ENCODE measurements at regions not wholly inside any gene's neighbourhood (a gene's known extent, or its start where the extent isn't known, plus 50 kb on each side); places are given as distances from the start of the nearest gene placed in this dataset.

DNA sequence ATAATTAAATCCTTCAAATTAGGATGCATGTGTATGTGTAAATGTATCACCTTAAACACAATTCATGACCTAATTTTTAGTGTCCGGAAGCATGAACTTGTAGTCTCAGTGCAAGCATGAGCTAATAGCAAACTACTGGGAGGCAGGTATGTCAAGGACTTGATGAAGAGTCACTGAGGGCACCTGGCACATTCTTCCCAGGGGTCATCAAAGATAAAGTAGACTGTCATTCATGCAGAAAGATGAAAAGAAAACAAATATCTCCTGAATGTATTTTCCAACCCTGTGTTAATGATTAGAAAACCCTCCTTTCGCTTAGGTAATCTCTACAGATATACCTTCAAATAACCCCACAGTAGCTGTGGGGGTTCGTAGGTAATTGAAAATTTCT is 234.9 kb downstream of the SOCS6 start:
- TF ChIP-seq, protein P1, sequence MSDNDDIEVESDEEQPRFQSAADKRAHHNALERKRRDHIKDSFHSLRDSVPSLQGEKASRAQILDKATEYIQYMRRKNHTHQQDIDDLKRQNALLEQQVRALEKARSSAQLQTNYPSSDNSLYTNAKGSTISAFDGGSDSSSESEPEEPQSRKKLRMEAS (IDR thresholded peaks at IDR 0.05; ENCODE audit: low read depth, low read length) = no peak
- TF ChIP-seq MYC (IDR thresholded peaks at IDR 0.05; ENCODE audit: low read depth, low read length) (no peak), POLR2A (IDR thresholded peaks at IDR 0.05; ENCODE audit: extremely low read depth, insufficient read length) (no peak)
- TF ChIP-seq, protein P2, sequence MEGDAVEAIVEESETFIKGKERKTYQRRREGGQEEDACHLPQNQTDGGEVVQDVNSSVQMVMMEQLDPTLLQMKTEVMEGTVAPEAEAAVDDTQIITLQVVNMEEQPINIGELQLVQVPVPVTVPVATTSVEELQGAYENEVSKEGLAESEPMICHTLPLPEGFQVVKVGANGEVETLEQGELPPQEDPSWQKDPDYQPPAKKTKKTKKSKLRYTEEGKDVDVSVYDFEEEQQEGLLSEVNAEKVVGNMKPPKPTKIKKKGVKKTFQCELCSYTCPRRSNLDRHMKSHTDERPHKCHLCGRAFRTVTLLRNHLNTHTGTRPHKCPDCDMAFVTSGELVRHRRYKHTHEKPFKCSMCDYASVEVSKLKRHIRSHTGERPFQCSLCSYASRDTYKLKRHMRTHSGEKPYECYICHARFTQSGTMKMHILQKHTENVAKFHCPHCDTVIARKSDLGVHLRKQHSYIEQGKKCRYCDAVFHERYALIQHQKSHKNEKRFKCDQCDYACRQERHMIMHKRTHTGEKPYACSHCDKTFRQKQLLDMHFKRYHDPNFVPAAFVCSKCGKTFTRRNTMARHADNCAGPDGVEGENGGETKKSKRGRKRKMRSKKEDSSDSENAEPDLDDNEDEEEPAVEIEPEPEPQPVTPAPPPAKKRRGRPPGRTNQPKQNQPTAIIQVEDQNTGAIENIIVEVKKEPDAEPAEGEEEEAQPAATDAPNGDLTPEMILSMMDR (IDR thresholded peaks at IDR 0.05; ENCODE audit: low read depth, low read length) = no peak
- no peak for DNase-seq (ENCODE audit: low read depth)
- no peak overlapping the region for H3K4me3 ChIP-seq (ENCODE audit: low read depth, low read length)

DNA sequence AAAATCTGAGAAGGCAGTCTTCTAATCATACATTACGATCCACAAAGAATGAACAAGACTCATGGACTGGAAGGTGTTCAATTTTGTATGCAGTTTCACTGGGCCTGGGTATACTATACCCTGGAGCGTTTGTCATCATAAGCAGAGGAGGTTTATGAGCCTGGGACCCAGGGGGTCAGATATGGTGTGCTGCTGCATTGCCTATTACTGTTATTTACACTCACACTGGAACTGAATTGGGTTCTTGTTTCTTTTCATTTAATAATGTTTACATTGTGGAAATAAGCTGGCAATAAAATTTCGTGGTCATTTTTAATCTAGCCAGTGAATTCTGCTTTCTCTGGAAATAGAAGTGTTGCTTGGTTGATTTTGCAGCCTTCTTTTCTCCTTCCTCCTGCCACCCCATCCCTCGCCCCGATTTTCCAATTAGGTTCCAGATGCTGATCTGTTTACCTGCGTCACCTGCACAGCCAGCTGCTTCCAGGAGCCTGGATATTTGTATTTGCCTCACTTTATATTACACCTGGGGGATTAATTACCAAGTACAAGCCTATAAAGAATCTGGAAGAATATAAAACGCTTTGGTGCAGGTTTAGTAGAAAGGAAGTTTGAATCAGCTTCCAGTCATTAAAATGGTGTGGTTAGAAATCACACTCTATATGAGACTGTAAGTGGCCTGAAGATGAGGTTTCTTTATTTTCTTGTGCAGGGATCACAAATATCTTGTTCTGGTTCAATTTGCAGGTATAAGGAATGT is 234.4 kb downstream of the SOCS6 start:
- TF ChIP-seq, protein P2 (IDR thresholded peaks at IDR 0.05; ENCODE audit: low read depth, low read length) = no peak
- TF ChIP-seq, protein P1 (IDR thresholded peaks at IDR 0.05; ENCODE audit: low read depth, low read length) = no peak
- TF ChIP-seq MYC (IDR thresholded peaks at IDR 0.05; ENCODE audit: low read depth, low read length) (no peak), POLR2A (IDR thresholded peaks at IDR 0.05; ENCODE audit: extremely low read depth, insufficient read length) (no peak)
- H3K4me3 ChIP-seq (ENCODE audit: low read depth, low read length) = no peak overlapping the region
- DNase-seq (ENCODE audit: low read depth) = no peak

DNA sequence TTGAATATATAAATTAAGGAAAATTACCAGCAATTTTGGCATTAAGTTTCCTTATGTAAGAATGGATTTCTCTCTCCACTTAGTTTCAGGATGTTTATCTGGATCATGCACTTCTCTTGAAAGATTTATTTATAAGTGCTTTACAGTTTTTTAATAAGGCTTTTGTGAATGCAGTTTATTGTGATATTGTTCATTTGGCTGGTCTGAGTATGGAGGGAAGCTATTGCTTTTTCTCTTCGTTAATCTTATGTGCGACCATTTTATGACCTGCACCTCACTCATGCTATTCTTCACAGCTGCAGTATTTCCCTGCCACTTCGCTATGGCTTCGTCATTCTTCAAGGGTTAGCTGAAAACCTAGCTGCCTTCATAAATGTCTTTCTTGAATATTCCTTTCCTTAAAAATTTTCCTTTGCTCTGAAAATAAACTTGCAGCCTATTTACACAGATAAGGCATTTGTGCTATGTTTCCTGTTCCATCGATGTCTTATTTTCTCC is 233.4 kb downstream of the SOCS6 start:
- TF ChIP-seq, protein P2 (IDR thresholded peaks at IDR 0.05; ENCODE audit: low read depth, low read length) = no peak
- TF ChIP-seq POLR2A (IDR thresholded peaks at IDR 0.05; ENCODE audit: extremely low read depth, insufficient read length) (no peak), MYC (IDR thresholded peaks at IDR 0.05; ENCODE audit: low read depth, low read length) (no peak)
- TF ChIP-seq, protein P1 (IDR thresholded peaks at IDR 0.05; ENCODE audit: low read depth, low read length) = no peak
- no peak for DNase-seq (ENCODE audit: low read depth)
- no peak overlapping the region for H3K4me3 ChIP-seq (ENCODE audit: low read depth, low read length)

DNA sequence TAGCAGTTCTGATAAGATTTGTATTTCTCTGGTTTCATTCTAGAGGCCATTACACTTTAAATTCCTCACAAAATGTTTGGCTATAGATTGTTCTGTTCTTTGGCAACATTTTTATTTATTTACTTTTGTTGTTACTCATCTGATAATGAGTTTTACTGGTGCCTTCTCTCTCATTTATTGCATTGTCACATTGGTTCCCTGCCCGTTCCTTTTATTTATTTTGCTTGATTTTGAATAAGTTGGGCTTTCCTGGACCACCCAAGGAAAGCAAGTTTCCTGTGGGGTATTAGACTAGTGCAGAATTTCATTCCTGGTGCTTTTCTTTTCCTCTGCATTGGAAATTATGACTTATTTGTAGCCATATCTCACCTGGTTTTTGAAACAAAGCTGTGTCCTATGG is 232.0 kb downstream of the SOCS6 start:
- DNase-seq (ENCODE audit: low read depth) = no peak
- no peak overlapping the region for H3K4me3 ChIP-seq (ENCODE audit: low read depth, low read length)
- TF ChIP-seq, protein P2 (IDR thresholded peaks at IDR 0.05; ENCODE audit: low read depth, low read length) = no peak
- no peak for TF ChIP-seq MYC (IDR thresholded peaks at IDR 0.05; ENCODE audit: low read depth, low read length)
- TF ChIP-seq POLR2A (IDR thresholded peaks at IDR 0.05; ENCODE audit: extremely low read depth, insufficient read length) = no peak
- TF ChIP-seq, protein P1 (IDR thresholded peaks at IDR 0.05; ENCODE audit: low read depth, low read length) = no peak

DNA sequence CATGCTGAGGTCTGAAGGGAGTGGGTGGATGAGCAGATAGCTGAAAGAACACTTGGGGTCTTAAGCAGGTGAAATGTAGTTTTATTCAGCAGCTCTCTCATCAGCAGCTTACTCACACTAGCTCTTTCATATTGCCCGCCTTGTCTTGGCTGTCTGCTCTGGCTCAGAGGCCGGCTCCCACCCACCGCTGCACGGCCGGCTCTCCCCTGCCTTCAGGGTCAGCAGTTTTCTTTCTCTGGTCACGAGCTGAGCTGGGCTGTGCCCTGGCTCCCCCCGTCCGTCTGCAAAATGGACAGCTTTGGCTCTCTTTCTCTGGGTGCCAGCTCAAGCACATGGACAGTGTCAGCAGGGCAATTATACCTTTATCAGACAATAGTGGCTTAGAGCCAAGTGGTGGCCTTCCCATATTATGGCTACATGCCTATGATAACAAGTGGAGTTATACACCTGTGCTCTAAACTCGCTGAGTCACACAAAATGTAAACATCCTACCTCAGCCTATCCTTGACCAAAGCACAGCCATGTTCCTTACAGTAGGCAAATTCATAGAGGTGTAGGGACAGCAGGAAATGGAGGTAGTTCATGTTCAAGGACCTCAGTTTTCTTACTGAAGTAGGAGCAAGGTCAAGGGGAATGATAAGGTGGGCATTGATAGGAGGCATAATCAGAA is 224.8 kb downstream of the SOCS6 start:
- H3K4me3 ChIP-seq (ENCODE audit: low read depth, low read length) = no peak overlapping the region
- no peak for DNase-seq (ENCODE audit: low read depth)
- no peak for TF ChIP-seq POLR2A (IDR thresholded peaks at IDR 0.05; ENCODE audit: extremely low read depth, insufficient read length)
- TF ChIP-seq, protein P1 (IDR thresholded peaks at IDR 0.05; ENCODE audit: low read depth, low read length) = no peak
- TF ChIP-seq, protein P2 (IDR thresholded peaks at IDR 0.05; ENCODE audit: low read depth, low read length) = no peak
- TF ChIP-seq MYC (IDR thresholded peaks at IDR 0.05; ENCODE audit: low read depth, low read length) = no peak

All from NB4 (cell line).